CD4-positive, alpha-beta T cell treated with Interleukin-15 for 1 hour (primary cell): ENCODE measurements at regions not wholly inside any gene's neighbourhood (a gene's known extent, or its start where the extent isn't known, plus 50 kb on each side); places are given as distances from the start of the nearest gene placed in this dataset.
"Not testable (repeated sequence)": the region's sequence is repeated elsewhere in the genome, so short reads cannot be mapped to it uniquely, and the experiment has no call there.

ENCODE experiments used
- DNase-seq: peaks from one replicate; pipeline ENCODE4 v3.0.0-alpha.2; 2020

DNA sequence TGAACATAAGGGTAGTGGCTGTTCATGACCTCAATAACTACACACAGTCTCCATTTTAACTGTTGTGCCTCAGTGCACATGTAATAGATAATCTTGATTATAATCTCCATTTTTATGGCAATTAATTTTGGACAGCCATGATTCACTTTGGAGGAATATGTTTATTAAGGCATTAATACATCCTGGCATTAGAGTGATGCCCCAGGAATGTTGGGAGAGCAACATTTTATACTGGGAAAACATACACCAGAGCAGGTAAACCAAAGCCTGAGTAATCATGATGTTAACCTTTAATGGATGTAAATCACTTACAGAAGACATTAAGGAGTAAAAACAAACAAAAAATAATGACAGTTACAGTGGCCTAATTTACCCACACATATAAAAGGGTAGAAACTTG is 886.3 kb upstream of the RAG2 start:
- no peak for DNase-seq

- DNase-seq, result no peak
Measured at GRCh38 chr11:37483761-37484160, 885.7 kb upstream of the RAG2 start.

DNA sequence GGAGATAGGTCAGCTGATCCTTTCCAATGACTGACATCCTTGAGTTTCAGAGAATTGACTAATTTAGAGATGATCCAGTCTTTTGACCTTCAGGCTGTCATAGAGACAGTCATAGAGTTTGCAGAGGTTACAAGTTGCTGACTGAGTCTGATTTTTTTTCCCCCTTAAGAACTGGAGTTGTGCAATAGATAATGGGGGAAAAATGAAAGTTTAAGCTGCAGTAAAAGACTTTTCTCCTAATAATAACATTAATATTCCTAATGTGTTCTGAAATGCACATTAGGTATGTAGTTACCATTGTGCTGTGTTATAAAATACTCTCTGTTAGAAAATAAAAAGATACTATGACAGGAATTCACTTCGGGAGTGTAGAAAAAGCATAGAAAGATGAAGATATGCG is 876.9 kb upstream of the RAG2 start:
- DNase-seq, result no peak

GRCh38 chr11:37468344-37468743 is 870.3 kb upstream of the RAG2 start:
- no peak for DNase-seq

- no peak for DNase-seq
Measured at GRCh38 chr11:37465221-37465620, 867.2 kb upstream of the RAG2 start.

GRCh38 chr11:37459456-37459855 is 861.4 kb upstream of the RAG2 start:
- no peak for DNase-seq

- DNase-seq, result no peak
Measured at GRCh38 chr11:37456746-37457145, 858.7 kb upstream of the RAG2 start.

- DNase-seq, result no peak
Measured at GRCh38 chr11:37451903-37452302, 853.9 kb upstream of the RAG2 start.

DNA sequence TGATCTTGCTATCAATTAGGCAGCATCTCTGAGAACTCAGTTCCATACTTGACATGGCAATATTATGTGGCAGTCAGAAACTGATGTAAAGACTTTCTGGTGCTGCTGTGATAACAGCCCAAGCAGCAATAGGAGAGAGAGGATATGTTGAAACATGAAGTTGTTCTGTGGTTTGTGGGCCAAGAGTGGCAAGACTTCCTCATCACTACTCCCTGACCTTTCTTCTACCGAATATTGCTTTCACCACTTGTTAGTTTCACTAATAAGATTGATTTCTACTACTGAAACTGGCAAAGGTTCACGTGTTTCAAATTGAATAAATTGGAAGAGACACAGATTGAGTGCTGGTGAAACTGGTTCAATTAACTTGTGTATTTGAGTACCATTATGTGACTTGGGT is 852.6 kb upstream of the RAG2 start:
- DNase-seq, result no peak

GRCh38 chr11:37449146-37449545 is 851.1 kb upstream of the RAG2 start:
- DNase-seq, result no peak

DNA sequence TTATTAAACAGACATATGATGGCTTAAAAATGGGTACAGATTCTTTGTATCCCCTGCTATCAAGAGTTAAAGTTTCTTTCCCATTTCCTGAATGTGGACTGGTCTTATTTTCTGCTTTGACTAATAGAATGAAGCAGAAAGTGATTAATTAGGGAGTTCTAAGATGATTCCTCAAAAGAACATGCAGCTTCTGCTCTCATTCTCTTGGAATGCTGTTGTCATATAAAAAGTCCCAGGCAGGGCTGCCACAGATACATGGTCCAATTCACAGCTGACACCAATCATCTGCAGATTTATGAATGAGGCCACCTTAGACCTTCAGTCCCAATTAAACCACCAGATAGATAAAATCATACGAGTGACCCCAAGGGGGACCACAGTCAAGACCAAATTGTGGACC is 844.5 kb upstream of the RAG2 start:
- no peak for DNase-seq

DNA sequence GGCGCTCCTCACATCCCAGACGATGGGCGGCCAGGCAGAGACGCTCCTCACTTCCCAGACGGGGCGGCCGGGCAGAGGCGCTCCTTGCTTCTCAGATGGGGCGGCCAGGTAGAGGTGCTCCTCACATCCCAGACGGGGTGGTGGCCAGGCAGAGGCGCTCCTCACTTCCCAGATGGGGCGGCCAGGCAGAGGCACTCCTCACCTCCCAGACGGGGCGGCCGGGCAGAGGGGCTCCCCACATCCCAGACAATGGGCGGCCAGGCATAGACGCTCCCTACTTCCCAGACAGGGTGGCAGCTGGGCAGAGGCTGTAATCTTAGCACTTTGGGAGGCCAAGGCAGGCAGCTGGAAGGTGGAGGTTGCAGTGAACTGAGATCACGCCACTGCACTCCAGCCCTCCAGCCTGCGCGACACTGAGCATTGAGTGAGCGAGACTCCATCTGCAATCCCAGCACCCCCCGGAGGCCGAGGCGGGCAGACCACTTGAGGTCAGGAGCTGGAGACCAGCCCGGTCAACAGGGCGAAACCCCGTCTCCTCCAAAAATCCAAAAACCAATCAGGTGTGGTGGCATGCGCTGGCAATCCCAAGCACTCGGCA is 833.7 kb upstream of the RAG2 start:
- not testable (repeated sequence) for DNase-seq

GRCh38 chr11:37430966-37431632 is 833.1 kb upstream of the RAG2 start:
- not testable (repeated sequence) for DNase-seq

GRCh38 chr11:37422511-37422910 is 824.5 kb upstream of the RAG2 start:
- no peak for DNase-seq

DNA sequence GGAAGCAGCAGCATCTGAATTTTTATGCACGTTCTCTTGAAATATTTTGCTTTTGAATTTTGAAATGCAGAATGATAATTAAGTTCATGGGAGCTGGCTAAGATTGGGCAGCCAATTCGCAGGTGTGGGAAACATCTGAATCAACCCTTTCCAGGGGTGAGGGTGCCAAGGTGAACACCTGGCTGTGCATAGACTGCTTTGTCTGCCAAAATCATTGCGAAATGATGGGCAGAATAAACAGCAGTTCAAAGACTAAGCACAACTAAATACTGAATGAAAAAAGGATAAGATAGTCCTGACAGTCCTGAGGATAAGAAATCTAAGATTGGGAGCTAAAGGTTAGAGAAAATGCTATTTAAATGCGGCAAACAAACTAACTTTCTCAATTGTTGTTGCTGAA is 813.3 kb upstream of the RAG2 start:
- DNase-seq, result no peak

GRCh38 chr11:37409124-37409523 is 811.1 kb upstream of the RAG2 start:
- no peak for DNase-seq

DNA sequence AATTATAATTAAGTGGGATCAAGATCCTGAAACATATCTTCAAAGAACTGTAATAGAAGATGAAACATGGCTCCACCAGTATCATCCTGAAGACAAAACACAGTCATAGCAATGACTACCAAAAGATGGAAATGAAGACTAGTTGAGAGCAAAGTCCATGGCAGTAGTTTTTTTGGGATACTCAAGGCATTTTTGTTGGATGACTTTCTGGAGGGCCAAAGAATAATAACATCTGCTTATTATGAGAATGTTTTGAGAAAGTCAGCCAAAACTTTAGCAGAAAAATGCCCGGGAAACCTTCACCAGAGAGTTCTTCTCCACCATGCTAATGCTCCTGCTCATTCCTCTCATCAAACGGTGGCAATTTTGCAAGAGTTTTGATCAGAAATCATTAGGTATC is 809.4 kb upstream of the RAG2 start:
- DNase-seq, result no peak

DNA sequence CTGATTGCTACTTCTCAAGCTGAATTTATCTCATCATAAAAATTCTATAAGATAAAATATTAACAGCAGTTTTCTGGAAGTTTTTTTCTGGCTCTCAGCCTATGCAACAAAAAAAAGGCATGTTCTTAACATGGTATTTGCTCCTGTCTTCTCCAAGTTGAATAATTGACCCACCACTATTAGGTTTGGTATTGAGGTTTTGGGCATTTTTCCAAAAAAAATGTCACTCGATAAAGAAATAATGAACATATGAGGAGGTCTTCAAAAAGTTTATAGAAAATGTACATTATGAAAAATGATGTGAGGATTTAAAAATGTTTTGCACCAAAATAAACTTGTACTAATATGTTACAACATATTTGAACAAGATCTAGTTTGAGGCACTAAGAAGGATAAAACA is 808.6 kb upstream of the RAG2 start:
- DNase-seq, result no peak

DNA sequence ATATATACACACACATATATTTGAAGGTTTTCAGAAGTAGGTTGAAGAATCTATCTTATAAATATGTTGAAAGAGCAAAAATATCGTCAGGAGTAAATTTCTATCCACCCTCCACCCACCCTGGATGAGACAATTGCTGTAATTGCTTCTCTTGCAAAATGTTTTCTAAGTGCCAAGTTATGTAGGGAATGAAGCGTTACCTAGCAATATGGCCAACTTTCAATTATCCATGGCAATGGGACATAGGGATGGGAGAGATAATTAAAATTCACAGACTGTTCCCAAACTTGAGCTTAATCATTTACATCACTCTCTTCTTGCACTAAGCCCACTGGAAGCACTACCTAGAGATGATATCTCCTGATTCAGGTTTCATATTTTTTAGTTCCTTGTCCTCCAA is 806.2 kb upstream of the RAG2 start:
- DNase-seq, result no peak

- no peak for DNase-seq
Measured at GRCh38 chr11:37402663-37403062, 804.6 kb upstream of the RAG2 start.

DNA sequence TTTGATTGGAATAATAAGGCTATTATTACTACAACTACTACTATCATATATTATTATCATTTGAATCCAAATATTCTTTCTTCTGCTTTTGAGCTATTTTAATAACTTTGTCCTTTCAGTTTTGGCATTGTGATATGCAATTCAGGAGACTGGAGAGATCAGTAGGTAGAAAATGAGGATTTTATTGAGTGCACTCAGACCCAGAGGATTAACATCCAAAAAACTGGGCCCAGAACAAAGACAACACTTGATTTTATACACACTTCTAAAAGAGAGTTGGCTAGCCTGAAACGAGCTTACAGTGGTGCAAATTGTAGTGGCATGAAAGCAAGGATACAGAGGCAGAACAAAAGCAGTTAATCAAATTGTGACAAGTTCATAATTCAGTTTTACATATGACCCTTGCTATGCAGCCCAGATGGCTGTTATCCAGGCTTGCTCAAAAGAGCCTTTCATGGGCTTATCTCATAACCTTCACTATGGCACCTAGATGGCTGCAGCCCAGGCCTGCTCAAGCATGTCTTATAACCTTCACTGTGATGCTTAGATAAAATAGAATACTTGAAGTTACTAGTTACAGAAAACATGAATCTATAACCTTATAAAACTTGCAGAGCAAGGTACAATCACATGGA is 796.3 kb upstream of the RAG2 start:
- DNase-seq, result no peak

DNA sequence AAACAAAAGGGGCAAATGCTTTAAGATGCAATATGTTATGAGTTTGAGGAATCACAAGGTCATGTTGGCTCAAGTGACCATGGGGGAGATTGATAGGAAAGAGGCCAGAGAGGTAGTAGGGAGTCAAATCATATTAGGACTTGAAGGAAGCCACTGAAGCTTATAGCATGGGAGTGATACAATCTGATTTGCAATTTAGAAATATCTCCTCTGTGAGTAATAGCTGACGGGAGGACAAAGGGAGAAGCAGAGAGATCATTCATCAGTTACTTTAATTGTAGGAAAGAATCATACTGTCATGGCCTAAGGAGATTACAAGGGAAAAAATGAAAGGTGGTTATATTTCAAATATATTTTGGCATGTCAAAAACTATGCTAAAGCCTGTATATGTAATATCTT is 793.6 kb upstream of the RAG2 start:
- no peak for DNase-seq

- DNase-seq, result no peak
Measured at GRCh38 chr11:37390576-37391083, 792.6 kb upstream of the RAG2 start.

GRCh38 chr11:37378958-37379357 is 780.9 kb upstream of the RAG2 start:
- no peak for DNase-seq

DNA sequence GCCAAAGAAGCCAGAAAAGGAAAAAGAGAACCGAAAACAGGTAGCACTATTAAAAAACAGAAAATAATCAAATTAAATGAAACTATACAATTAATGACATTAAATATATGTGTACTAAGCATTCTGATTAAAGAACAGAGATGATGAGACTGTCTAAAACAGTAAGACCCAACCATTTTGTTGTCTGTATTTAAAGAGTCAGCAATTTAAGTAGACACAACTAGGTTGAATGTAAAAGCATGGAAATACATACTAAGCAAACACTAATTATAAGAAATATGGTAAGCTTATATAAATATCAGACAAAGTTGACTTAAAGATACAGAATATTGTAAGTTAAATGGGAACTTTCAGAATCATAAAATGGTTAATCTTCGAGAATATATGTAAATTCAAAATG is 774.6 kb upstream of the RAG2 start:
- no peak for DNase-seq
